Adrenal gland (tissue), 9 donors: ENCODE measurements at regions not wholly inside any gene's neighbourhood (a gene's known extent, or its start where the extent isn't known, plus 50 kb on each side); places are given as distances from the start of the nearest gene placed in this dataset.

Source experiments
- DNase-seq, 7 donors: peaks; one replicate each; pipeline ENCODE4 v3.0.0-alpha.2; 2019 to 2020
- H3K27ac ChIP-seq, 5 donors: fragments of 200-600 bp; sonication (generic) in 4 of 5; 1 replicate in 3 of 5; 2 replicates in 2 of 5; pipeline versions ENCODE4 v1.5.1 to v1.8.0; 2016 to 2020; ENCODE audit warnings: mild to moderate bottlenecking in 1 of 5
- H3K27me3 ChIP-seq: fragments of 200-600 bp; 2 replicates; pipeline ENCODE4 v1.8.0; 2021
- H3K36me3 ChIP-seq, 2 donors: fragments of 200-600 bp; replicated peaks in 1 of 2; 1 replicate in 1 of 2; 2 replicates in 1 of 2; pipeline versions ENCODE4 v1.5.1 to v1.8.0; 2018 to 2022
- H3K4me1 ChIP-seq, 2 donors: fragments of 200-600 bp; replicated peaks in 1 of 2; 1 replicate in 1 of 2; 2 replicates in 1 of 2; pipeline versions ENCODE4 v1.5.1 to v1.8.0; 2018 to 2021
- H3K4me3 ChIP-seq, 4 donors: fragments of 200-600 bp; sonication (generic) in 3 of 4; one replicate each; pipeline ENCODE4 v1.5.1; 2016 to 2018
- H3K9me3 ChIP-seq, 3 donors: fragments of 200-600 bp; sonication (generic) in 1 of 3; replicated peaks in 1 of 3; 1 replicate in 2 of 3; 2 replicates in 1 of 3; pipeline versions ENCODE4 v1.5.1 to v1.8.0; 2016 to 2021
- CTCF ChIP-seq, 6 experiments: fragments of 450-650 bp in 4 of 6; fragments of 200-600 bp in 2 of 6; sonication (generic) in 1 of 6; IDR thresholded peaks; 1 replicate in 5 of 6; 2 replicates in 1 of 6; pipeline versions ENCODE4 v1.5.1 to v1.8.0; 2016 to 2021; ENCODE audit warnings: antibody characterized with exemption in 6 of 6, mild to moderate bottlenecking in 2 of 6, moderate library complexity in 1 of 6
- POLR2A ChIP-seq, 2 donors: fragments of 450-650 bp; IDR thresholded peaks; one replicate each; pipeline ENCODE4 v1.6.1; 2017; ENCODE audit warnings: antibody characterized with exemption in 2 of 2, mild to moderate bottlenecking in 2 of 2, moderate library complexity in 1 of 2
- WGBS, 4 donors: extraction: QIAGEN DNeasy Blood & Tissue Kit in 2 of 4; methylation state at CpG; one replicate each; pipeline versions ENCODE4 v1.1.5 to v1.1.7; 2013 to 2017; 5-methylcytosine and 5-hydroxymethylcytosine counted together
- intact Hi-C, 2 donors: fragments of 100-400 bp; cut with DNase I; formaldehyde crosslinking; loops; one replicate each; pipeline versions ENCODE4 v1.14.1 to v1.15.0; 2022 to 2023
- donor health status: healthy with polysubstance abuse.
- donor health status: Bipolar disorder and iron deficiency.
- donor health status: DM: yes; HTN: yes; CAD: no.
- donor health status: DM: no; HTN: no; CAD: no.
- donor health status: DM: no; HTN: no; CAD: no.

GRCh38 chr1:187146388-187146787 is 317.6 kb downstream of the PLA2G4A start:
- H3K27me3 ChIP-seq = no peaks in the 10 kb centered on the region
- DNase-seq = no peak
- intact Hi-C loops = no loop called here
- H3K4me1 ChIP-seq = no peaks in the 10 kb centered on the region
- H3K36me3 ChIP-seq = no peaks in the 10 kb centered on the region
- H3K9me3 ChIP-seq = no peaks in the 10 kb centered on the region
- TF ChIP-seq CTCF (IDR thresholded peaks at IDR 0.05) = no peak
- no peak for TF ChIP-seq POLR2A (IDR thresholded peaks at IDR 0.05)
- WGBS, 4 donors = 0 to 28% (median 22%) methylated on average over 1 of the region's 1 CpG
- H3K4me3 ChIP-seq = no peak overlapping the region
- H3K27ac ChIP-seq = no peak overlapping the region

DNA sequence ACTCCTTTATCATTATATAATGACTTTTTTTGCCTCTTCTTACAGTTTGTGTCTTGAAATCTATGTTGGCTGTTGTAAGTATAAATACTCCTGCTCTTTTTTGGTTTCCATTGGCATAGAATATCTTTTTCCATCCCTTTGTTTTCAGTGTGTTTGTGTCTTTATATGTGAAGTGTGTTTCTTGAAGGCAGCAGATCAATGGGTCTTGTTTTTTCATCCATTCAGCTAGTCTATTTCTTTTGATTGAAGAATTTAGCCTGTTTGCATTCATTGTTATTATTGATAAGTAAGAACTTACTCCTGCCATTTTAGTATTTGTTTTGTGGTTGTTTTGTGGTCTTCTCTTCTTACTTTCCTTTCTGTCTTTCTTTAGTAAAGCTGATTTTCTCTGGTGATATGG is 322.8 kb downstream of the PLA2G4A start:
- no peak for DNase-seq
- Histone ChIP-seq H3K9me3 (no peaks in the 10 kb centered on the region), H3K4me1 (no peaks in the 10 kb centered on the region), H3K27ac (no peak overlapping the region), H3K36me3 (no peaks in the 10 kb centered on the region), H3K4me3 (no peak overlapping the region), H3K27me3 (no peaks in the 10 kb centered on the region)
- intact Hi-C loops = no loop called here
- no peak for TF ChIP-seq CTCF (IDR thresholded peaks at IDR 0.05)

- intact Hi-C loops = no loop called here
- TF ChIP-seq CTCF (IDR thresholded peaks at IDR 0.05) = no peak
- TF ChIP-seq POLR2A (IDR thresholded peaks at IDR 0.05) = no peak
- 3 to 39% (median 31%) methylated on average over 1 of the region's 1 CpG for WGBS, 4 donors
Measured at GRCh38 chr1:187153047-187153446, 324.3 kb downstream of the PLA2G4A start.

DNA sequence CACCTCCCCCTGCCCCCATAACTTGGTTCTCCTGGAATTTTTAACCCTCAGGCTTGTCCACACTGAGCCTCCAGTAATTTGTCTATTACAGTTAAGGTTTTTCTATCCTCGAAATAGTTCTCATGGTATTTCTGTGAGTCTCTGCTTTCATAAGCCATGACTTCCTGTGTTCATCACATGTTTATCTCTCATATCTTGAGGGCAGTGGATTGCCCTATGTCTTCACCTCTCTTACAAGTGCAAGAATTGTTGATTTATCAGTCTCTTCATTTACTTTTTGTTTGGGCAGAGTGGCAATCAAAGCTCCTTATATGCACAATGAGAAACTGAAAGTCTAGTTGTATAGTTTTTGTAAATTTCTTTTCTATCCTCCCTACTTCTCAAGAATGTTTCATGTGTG is 328.4 kb downstream of the PLA2G4A start:
- WGBS, 4 donors = 35 to 81% (median 48%) methylated on average over 1 of the region's 1 CpG
- DNase-seq = no peak
- Histone ChIP-seq H3K36me3 (no peaks in the 10 kb centered on the region), H3K27me3 (no peaks in the 10 kb centered on the region), H3K4me3 (no peak overlapping the region), H3K9me3 (no peaks in the 10 kb centered on the region), H3K27ac (no peak overlapping the region), H3K4me1 (no peaks in the 10 kb centered on the region)
- TF ChIP-seq POLR2A (IDR thresholded peaks at IDR 0.05) (no peak), CTCF (IDR thresholded peaks at IDR 0.05) (no peak)
- intact Hi-C loops = no loop called here

More at GRCh38 chr1:187153047-187153446, 324.3 kb downstream of the PLA2G4A start:
- H3K36me3 ChIP-seq = no peaks in the 10 kb centered on the region
- DNase-seq = no peak
- no peaks in the 10 kb centered on the region for H3K9me3 ChIP-seq
- no peaks in the 10 kb centered on the region for H3K4me1 ChIP-seq
- no peaks in the 10 kb centered on the region for H3K27me3 ChIP-seq
- H3K4me3 ChIP-seq = no peak overlapping the region
- H3K27ac ChIP-seq = no peak overlapping the region
